GM18520 (cell line): ENCODE measurements at regions not wholly inside any gene's neighbourhood (a gene's known extent, or its start where the extent isn't known, plus 50 kb on each side); places are given as distances from the start of the nearest gene placed in this dataset.

Source experiments
- ATAC-seq: cut with Tn5 transposase; IDR thresholded peaks from one replicate; pipeline ENCODE4 v1.9.1; 2021; ENCODE audit not compliant: unreplicated experiment

- no peak for ATAC-seq
Observed at GRCh38 chr10:121662531-121662930, 64.3 kb upstream of the FGFR2 start.

GRCh38 chr10:121661451-121661851 is 63.2 kb upstream of the FGFR2 start:
- ATAC-seq = no peak

- ATAC-seq = no peak
Observed at GRCh38 chr10:121659236-121659635, 61.0 kb upstream of the FGFR2 start.

DNA sequence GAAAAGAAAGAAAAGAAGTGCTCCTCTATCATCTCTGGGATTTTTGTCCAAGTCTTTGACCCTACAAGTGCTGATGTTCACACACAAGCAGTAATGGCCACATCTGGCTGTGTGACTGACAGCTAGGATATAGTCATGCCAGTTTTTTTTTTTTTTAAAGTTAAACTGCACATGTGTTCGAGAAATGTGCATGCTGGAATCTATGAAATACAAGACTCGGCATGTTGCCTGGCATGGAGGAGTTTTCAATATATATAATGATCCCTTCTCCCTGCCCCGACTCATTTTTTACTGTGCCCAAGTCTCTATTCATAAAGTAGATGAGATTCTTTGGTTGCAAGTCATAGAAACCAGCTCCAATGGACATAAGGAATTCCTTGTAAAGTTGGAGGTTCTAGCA is 60.4 kb upstream of the FGFR2 start:
- no peak for ATAC-seq

DNA sequence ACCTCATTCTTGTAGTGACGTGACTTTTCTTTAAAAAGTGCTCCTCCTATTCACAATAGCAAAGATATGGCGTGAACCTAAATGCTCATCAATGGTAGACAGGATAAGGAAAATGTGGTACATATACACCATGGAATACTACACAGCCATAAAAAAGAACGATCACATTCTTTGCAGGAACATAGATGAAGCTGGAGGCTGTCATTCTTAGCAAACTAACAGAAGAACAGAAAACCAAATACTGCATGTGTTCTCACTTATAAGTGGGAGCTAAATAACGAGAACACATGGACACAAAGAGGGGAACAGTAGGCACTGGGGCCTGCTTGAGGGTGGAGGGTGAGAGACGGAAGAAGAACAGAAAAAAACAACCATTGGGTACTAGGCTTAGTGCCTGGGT is 59.9 kb upstream of the FGFR2 start:
- ATAC-seq = no peak

DNA sequence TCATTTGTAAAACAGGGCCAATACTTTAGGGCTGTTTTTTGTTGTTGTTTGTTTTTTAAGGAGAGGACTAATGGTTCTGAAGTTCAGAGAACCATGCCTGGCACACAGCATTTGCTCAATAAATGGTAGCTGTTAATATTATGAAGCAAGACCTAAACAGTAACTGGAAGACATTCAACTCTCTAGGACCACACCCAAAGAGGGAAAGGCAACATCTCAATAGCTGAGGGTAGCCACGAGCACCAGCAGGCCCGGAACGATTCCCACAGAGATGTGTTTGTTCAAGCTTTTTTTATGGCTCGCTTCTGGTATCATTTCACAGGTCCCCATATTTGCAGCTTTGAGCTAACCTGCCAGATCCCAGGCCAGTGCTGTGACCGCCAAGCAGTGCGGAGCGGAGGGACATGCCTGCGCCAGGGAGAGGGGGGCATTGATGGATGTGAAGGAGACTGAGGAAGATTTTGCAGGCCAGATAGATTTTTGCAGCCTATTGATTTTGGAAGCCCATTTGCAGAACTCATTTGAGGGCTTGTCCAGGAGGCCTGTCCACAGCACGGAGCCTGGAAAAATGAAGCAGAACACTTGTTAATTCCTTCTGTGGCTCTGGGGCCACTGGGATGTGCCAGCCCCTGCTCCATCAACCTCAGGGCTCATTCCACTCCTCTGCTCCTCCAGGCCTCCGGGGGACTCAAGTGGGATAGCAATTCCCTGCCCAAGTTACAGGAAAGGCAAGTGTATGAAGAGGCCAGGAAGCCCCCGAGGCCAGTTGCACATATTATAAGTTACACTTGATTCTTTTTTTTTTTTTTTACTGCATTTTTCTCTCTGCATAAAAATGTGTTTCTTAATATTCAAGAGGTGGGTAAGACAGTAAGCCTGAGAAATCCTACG is 57.3 kb upstream of the FGFR2 start:
- ATAC-seq = no peak

GRCh38 chr10:121654021-121654545 is 55.8 kb upstream of the FGFR2 start:
- no peak for ATAC-seq

DNA sequence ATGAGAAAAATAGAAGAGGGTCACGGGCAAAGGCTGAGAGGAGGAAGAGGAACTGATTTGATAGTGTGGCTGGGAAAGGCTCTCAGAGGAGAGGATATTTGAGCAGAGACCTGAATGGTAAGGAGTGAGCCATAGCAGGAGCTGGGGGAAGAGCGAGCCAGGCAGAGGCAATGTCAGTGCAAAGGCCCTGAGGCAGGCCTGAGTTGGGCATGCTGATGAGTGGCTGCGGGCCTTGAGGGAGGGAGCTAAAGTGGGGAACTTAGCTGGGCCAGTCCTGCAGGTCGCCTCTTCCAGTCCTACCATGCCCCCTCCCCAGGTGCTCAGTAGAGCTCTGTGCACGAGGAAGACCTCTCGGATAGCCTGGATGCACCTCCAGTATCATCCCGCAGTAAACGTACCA is 55.4 kb upstream of the FGFR2 start:
- ATAC-seq = no peak

GRCh38 chr10:121648493-121648892 is 50.2 kb upstream of the FGFR2 start:
- ATAC-seq = no peak

GRCh38 chr10:121648059-121648458 is 49.8 kb upstream of the FGFR2 start:
- ATAC-seq = no peak
